ENCODE measurements at regions not wholly inside any gene's neighbourhood (a gene's known extent, or its start where the extent isn't known, plus 50 kb on each side); places are given as distances from the start of the nearest gene placed in this dataset.

GRCh38 chr2:120465989-120466703 lies 120.2 kb downstream of the INHBB start:
- DNase-seq (ENCODE audit: extremely low read depth, low read depth): no peak
- TF ChIP-seq CTCF (IDR thresholded peaks at IDR 0.05; ENCODE audit: low read depth, low read length): no peak

- DNase-seq (ENCODE audit: extremely low read depth, low read depth): no peak
- TF ChIP-seq CTCF (IDR thresholded peaks at IDR 0.05; ENCODE audit: low read depth, low read length): no peak
Observed at GRCh38 chr2:120466704-120467054, 120.7 kb downstream of the INHBB start.

- no peak for TF ChIP-seq CTCF (IDR thresholded peaks at IDR 0.05; ENCODE audit: low read depth, low read length)
- no peak for DNase-seq (ENCODE audit: extremely low read depth, low read depth)
Observed at GRCh38 chr2:120468136-120468535, 122.2 kb downstream of the INHBB start.

GRCh38 chr2:120469426-120469825 lies 123.5 kb downstream of the INHBB start:
- DNase-seq (ENCODE audit: extremely low read depth, low read depth): no peak

GRCh38 chr2:120470041-120470965 lies 124.4 kb downstream of the INHBB start:
- DNase-seq (ENCODE audit: extremely low read depth, low read depth): peak; percentile 95
- TF ChIP-seq CTCF (IDR thresholded peaks at IDR 0.05; ENCODE audit: low read depth, low read length): no peak

More at GRCh38 chr2:120469426-120469825, 123.5 kb downstream of the INHBB start:
- TF ChIP-seq CTCF (IDR thresholded peaks at IDR 0.05; ENCODE audit: low read depth, low read length): no peak

GRCh38 chr2:120471166-120471565 lies 125.2 kb downstream of the INHBB start:
- TF ChIP-seq CTCF (IDR thresholded peaks at IDR 0.05; ENCODE audit: low read depth, low read length): no peak
- DNase-seq (ENCODE audit: extremely low read depth, low read depth): no peak

- no peak for TF ChIP-seq CTCF (IDR thresholded peaks at IDR 0.05; ENCODE audit: low read depth, low read length)
- no peak for DNase-seq (ENCODE audit: extremely low read depth, low read depth)
Observed at GRCh38 chr2:120472031-120472430, 126.1 kb downstream of the INHBB start.

Data from AG09319 (cell line).